Esophagus muscularis mucosa (tissue), 4 donors: ENCODE measurements at regions not wholly inside any gene's neighbourhood (a gene's known extent, or its start where the extent isn't known, plus 50 kb on each side); places are given as distances from the start of the nearest gene placed in this dataset.

Experiments
- CTCF ChIP-seq, 3 experiments: fragments of 200-600 bp in 2 of 3; fragments of 450-650 bp in 1 of 3; sonication (generic) in 2 of 3; IDR thresholded peaks; one replicate each; pipeline ENCODE4 v1.5.1; 2017 to 2019; ENCODE audit warnings: antibody characterized with exemption in 3 of 3, mild to moderate bottlenecking in 2 of 3, moderate library complexity in 1 of 3
- EP300 ChIP-seq: sonication (generic); formaldehyde crosslinking; IDR thresholded peaks from one replicate; pipeline ENCODE4 v1.6.1; 2017; ENCODE audit warnings: antibody characterized with exemption
- POLR2A ChIP-seq: fragments of 450-650 bp; IDR thresholded peaks from one replicate; pipeline ENCODE4 v1.6.1; 2017; ENCODE audit warnings: antibody characterized with exemption, moderate library complexity, mild to moderate bottlenecking, low read depth
- POLR2AphosphoS5 ChIP-seq, 2 donors: sonication (generic); formaldehyde crosslinking; IDR thresholded peaks; one replicate each; pipeline ENCODE4 v1.6.1; 2017; ENCODE audit warnings: antibody characterized with exemption in 2 of 2

GRCh38 chr10:16242446-16242845 is 194.4 kb upstream of the PTER start:
- TF ChIP-seq POLR2A = no peak
- TF ChIP-seq POLR2AphosphoS5 (IDR thresholded peaks at IDR 0.05) = no peak
- no peak for TF ChIP-seq CTCF (IDR thresholded peaks at IDR 0.05)
- TF ChIP-seq EP300 = no peak
